NCI-H2029 (cell line): ENCODE measurements at regions not wholly inside any gene's neighbourhood (a gene's known extent, or its start where the extent isn't known, plus 50 kb on each side); places are given as distances from the start of the nearest gene placed in this dataset.
"Not testable (repeated sequence)": the region's sequence is repeated elsewhere in the genome, so short reads cannot be mapped to it uniquely, and the experiment has no call there.

Source experiments
- DNase-seq: peaks from one replicate; lab custom pipeline; 2025; lab: John Stamatoyannopoulos, UW

- DNase-seq = no peak
Measured at GRCh38 chr2:7428454-7429204, 511.4 kb downstream of the RNF144A start.

- DNase-seq = no peak
Measured at GRCh38 chr2:7429733-7430132, 512.5 kb downstream of the RNF144A start.

DNA sequence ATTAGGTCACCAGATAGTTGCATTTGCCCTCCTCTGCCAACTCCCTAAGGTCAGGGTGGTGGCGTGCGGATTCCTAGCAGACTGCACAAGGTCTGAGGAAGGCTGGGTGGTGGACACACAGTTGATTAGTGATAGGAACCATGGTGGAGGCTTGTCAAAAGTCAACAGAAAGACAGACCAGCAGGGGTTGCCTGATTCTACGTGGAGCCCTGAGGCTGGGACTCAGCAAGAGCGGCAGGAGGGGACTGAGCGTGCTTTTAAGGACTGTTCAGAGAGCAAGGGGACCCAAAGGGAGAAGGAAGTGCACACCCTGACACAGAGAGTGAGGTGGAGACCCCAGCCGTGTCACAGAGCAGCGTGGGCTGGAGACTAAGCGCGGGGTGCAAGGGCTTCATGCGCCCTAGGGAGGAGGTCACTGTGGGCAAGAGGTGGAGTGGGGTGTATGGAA is 513.2 kb downstream of the RNF144A start:
- DNase-seq = no peak

GRCh38 chr2:7430869-7431641 is 513.8 kb downstream of the RNF144A start:
- peak; percentile 57 for DNase-seq

- no peak for DNase-seq
Measured at GRCh38 chr2:7432436-7432835, 515.2 kb downstream of the RNF144A start.

DNA sequence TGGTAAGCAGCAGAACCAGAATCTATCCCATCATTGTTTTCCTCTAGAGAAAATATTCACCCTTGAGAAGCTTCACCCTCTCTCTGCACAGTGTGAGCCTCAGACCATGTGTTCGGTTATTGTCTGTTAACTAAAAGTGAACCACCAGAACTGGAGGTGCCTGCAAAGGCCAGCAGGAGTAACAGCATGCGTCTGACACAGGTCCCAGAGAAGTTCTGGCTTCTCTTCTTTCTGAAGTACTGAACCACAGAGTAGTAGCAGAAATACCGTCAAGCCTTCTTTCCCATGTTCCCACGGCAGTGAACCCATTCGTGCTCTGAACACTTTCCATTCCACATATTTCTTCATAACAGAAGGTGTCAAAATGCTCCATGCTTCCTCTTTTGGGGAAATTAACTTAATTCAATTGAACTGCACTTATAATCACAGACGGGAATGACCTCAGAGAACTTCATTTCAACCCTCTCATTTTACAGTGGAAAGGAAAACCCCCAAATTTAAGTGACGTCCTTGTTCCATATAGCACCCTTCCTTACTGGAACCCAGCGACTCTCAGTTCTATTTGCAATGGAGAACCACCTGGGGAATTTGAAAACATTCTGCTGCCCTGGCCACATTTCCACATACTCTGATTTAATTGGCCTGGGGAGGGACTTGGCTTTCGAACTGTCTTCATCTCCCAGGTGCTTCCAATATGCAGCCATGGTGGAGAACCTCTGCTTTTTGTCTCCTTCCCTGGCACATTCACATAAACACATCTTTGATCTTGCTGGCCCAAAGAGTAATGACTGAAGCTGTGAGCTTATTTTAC is 519.1 kb downstream of the RNF144A start:
- DNase-seq = no peak

DNA sequence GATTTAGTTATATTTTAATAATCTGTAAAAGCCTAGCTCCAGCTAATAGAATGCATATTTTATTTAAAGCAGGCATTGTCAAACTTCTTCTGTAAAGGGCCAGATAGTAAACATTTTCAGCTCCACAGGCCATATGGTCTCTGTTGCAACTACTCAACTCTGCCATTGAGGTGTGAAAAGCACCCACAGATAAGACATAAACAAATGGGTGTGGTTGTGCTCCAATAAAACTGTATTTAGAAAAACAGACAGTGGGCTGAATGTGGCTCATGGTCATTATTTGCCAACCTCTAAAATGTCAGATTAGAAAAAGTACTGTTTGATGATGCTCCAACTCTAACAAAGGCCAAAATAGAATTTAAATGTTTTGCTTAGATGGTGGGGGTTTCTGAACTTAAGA is 519.9 kb downstream of the RNF144A start:
- no peak for DNase-seq

- no peak for DNase-seq
Measured at GRCh38 chr2:7437716-7438632, 520.8 kb downstream of the RNF144A start.

DNA sequence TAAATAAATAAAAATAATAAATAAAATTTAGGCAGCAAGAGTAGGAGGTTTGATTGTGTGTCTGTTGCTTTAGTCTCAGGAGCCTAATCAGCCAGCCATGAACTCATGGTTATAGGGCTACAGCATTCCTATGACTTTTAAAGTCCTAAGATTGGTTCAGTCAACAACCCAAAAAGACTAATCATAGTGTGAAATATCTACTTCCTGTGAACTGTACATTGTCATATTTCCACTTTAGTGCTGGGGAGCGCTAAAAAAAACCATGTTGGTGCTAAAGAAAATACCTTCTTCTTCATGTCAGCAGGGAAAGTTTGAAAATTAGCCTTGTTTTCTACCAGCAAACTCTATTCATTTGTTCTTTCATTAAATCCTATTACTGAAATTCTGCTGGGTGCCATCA is 521.6 kb downstream of the RNF144A start:
- DNase-seq = no peak

GRCh38 chr2:7440977-7441376 is 523.8 kb downstream of the RNF144A start:
- no peak for DNase-seq

DNA sequence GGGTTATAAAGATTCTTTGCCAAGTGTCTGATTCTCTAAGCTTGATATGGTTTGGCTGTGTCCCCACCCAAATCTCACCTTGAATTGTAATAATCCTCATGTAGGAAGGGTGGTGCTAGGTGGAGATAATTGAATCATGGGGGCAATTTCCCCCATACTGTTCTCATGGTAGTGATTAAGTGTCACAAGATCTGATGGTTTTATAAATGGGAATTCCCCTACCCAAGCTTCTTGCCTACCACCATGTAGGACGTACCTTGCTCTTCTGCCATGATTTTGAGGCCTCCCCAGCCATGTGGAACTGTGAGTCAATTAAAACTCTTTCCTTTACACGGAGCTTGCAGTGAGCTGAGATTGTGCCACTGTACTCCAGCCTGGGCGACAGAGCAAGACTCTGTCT is 524.6 kb downstream of the RNF144A start:
- not testable (repeated sequence) for DNase-seq

GRCh38 chr2:7444626-7445025 is 527.4 kb downstream of the RNF144A start:
- no peak for DNase-seq

GRCh38 chr2:7448578-7449264 is 531.5 kb downstream of the RNF144A start:
- DNase-seq = no peak

- no peak for DNase-seq
Measured at GRCh38 chr2:7449298-7449697, 532.1 kb downstream of the RNF144A start.

DNA sequence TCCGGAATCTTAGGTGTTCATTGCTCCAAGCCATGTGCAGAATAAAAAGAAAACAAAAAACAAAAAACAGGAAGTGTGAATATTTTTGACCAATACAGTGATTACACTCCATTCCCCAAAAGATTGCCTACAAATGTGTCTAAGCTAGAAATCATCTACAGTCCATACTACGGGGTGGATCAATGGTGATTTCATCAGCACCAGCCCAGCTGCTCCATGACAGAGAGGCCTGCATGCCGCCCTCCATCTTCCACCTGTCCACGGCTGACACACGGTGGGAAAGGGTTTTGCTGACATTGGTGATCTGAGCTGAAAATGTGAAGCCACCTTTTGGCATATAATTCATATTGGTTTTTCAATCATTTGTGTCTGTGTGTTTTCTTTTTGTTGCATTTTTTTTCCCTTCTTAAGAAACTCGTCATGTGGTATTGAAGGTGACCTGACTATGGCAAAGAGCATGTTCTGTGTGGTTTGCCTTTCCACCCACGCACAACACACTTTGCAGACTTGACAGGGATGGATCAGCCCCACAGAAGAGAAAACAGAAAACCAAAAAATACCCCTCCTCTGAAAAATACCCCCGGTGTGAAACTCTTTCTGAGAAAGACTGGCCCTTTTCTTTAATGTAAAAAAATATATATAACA is 533.1 kb downstream of the RNF144A start:
- no peak for DNase-seq

DNA sequence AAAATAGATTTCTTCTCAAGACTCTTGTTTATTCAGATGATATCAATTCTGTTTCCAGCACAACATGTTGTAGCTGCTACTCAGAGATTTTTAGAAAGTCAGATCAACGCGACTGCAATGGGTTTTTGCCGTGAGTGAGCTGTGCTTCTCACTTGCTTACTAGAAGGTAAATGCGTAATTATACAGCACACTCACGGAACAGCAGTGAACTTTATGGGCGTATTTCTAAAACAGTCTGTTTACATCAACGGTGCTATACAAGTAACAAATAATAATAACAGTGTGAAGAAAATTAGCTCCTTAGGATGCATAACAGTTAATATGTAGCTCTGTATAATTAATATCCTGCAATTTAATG is 533.6 kb downstream of the RNF144A start:
- DNase-seq = no peak

DNA sequence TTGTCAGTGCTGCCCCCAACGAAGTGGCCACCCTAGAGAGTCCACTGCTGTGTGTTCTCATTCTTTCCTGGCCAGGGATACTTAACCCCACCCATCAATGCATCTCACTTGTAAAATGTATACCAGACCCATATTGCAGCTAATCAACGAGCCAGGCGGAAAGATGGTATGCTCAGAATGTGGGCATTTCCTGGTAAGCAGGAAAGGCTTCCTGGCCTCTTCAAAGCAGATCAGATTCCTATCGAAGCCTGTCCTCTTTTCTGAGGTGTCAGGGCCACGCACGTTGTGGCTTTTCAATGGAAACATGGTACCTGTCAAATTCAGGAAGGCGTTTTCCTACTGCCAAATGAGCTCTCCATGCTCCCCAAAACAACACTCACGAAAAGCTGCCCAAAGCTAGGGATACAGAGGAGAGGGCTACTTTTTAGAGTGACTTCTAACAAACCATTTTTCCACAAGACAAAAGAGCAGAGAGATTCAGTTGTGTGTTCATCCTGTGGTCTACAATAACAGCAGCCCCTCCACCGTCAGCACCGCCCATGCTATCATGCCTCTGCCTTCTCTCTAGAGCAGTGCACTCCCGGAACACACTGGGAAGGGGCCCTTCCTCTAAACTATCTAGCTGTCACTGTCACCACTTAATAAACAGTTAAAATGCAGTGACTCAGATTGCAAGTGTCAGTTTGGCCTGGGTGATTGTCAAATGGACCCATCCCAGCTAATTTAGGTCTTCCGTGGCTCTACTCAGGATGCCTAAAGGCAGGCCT is 535.1 kb downstream of the RNF144A start:
- no peak for DNase-seq

- DNase-seq = no peak
Measured at GRCh38 chr2:7454592-7454991, 537.4 kb downstream of the RNF144A start.

DNA sequence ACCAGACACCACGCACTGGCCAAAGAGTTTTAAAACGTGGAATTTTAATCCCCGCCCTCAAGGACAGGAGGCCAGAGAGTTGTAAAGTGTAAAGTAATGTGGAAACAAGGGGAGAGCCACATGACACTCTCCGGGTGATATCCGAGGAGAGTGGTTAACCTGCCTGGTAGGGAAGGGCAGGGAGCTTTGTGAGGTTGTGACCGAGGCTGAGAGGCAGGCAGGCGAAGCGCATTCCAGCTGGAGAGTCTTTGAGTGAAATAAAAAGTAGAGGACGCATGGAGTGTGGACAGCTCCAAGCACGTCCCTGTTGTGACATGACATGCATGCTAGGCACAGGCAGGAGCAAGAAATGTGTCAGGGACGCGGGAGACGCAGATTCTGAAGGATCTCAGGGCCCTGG is 539.5 kb downstream of the RNF144A start:
- no peak for DNase-seq

DNA sequence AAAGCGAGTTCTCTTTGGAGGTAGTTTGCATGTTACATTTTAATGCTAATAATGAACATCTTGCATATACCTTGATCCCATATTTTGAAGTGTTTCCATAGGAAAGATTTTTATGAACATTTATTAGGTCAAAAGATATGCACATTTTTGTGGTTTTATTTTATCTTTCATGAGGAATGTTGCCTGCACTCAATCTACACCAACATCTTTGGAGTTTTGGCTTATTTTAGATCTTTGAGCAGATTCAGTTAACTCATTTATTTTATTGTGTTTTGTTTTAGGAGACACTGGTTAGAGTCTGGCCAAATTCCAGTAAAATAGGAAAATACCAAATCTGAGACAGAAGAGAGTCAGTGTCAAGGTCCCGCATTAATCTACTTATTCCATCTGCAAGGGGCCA is 540.9 kb downstream of the RNF144A start:
- DNase-seq = no peak
